Ishikawa (cell line): ENCODE measurements at regions not wholly inside any gene's neighbourhood (a gene's known extent, or its start where the extent isn't known, plus 50 kb on each side); places are given as distances from the start of the nearest gene placed in this dataset.

Source experiments
- CEBPB ChIP-seq: IDR thresholded peaks from 2 replicates; pipeline ENCODE4 v1.6.1; 2012
- CREB1 ChIP-seq: IDR thresholded peaks from 2 replicates; pipeline ENCODE4 v1.6.1; 2012; ENCODE audit warnings: low read depth
- EGR1 ChIP-seq: IDR thresholded peaks from 2 replicates; pipeline ENCODE4 v1.6.1; 2012
- EP300 ChIP-seq: IDR thresholded peaks from 2 replicates; pipeline ENCODE4 v1.6.1; 2012; ENCODE audit warnings: borderline replicate concordance
- FOXM1 ChIP-seq: IDR thresholded peaks from 2 replicates; pipeline ENCODE4 v1.6.1; 2012; ENCODE audit warnings: low read depth, borderline replicate concordance
- MAX ChIP-seq: IDR thresholded peaks from 2 replicates; pipeline ENCODE4 v1.6.1; 2012
- NFIC ChIP-seq: IDR thresholded peaks from 2 replicates; pipeline ENCODE4 v1.6.1; 2012
- RAD21 ChIP-seq: IDR thresholded peaks from 2 replicates; pipeline ENCODE4 v1.6.1; 2012; ENCODE audit warnings: low read depth
- REST ChIP-seq: IDR thresholded peaks from 2 replicates; pipeline ENCODE4 v1.6.1; 2012; ENCODE audit warnings: low read depth, mild to moderate bottlenecking
- TAF1 ChIP-seq: IDR thresholded peaks from 2 replicates; pipeline ENCODE4 v1.6.1; 2012; ENCODE audit warnings: low read depth, mild to moderate bottlenecking
- TEAD4 ChIP-seq: IDR thresholded peaks from 2 replicates; pipeline ENCODE4 v1.6.1; 2012
- YY1 ChIP-seq: IDR thresholded peaks from 2 replicates; pipeline ENCODE4 v1.6.1; 2012; ENCODE audit warnings: low read depth
- ZBTB7A ChIP-seq: IDR thresholded peaks from 2 replicates; pipeline ENCODE4 v1.6.1; 2012; ENCODE audit warnings: low read depth

GRCh38 chr13:50149932-50150331 lies 134.7 kb downstream of the KCNRG start:
- TF ChIP-seq TAF1 (no peak), YY1 (no peak), MAX (no peak), CREB1 (no peak), RAD21 (no peak), EP300 (no peak), NFIC (no peak), REST (no peak), ZBTB7A (no peak), CEBPB (no peak), FOXM1 (no peak), EGR1 (no peak), TEAD4 (no peak)
